NCI-H1092 (cell line): ENCODE measurements at regions not wholly inside any gene's neighbourhood (a gene's known extent, or its start where the extent isn't known, plus 50 kb on each side); places are given as distances from the start of the nearest gene placed in this dataset.
"Not testable (repeated sequence)": the region's sequence is repeated elsewhere in the genome, so short reads cannot be mapped to it uniquely, and the experiment has no call there.

Experiments
- DNase-seq: peaks from one replicate; lab custom pipeline; 2025; lab: John Stamatoyannopoulos, UW

DNA sequence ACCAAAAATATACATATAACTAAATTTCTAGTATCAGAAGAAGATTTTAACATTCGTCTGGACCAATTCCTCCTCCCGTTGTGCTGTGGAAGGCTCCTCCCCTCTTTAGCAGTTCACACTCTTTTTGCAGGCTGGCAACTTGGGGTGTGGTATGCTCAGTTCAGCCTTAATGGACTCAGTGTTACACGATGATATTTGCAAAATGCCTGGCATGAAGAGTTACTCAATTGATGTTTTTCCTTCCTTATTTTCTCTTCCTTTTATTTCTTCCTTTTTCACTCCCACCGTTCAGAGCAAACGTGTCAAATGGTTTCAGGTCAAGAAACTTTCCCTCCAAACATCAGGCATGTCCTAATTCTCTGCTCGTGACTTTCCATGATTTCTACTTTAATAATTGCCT is 248.3 kb downstream of the PHF14 start:
- DNase-seq = no peak

DNA sequence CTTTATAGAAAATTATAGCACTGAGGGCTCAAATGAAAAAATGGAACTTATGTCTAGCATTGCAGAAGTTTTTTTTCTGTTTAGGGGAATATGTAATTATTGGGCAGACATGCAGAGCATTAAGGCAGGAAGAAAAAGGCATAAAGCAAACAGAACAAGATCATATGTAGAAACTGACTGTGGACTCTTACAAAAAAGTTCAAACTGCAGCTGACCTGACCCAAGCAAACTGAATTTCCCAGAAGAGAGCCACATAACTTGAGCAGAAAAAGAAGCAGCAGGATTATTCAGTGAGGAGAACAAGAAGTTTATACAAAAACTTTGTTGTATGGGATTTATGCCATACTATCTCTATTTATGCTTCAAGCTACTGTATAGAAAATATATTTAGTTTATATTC is 250.9 kb downstream of the PHF14 start:
- no peak for DNase-seq

DNA sequence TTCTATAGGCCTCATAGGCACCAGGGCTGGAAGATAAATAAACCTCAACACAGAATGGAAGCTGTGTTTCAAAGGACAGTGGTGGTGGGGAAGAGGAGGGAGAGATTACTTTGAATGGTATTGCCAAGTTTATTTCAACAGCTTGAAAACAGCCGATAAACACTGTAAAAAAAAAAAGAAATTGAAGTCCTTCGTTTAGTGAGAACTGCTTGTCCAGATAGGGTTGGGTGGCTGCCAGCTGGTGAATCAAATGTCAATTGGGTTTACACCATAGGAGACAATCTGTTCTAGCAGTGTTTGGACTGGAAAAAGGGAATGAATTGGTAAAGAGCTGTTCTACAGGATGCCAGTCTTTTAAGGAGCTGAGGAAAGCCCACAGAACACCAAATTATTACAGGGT is 254.8 kb downstream of the PHF14 start:
- DNase-seq = peak; percentile 38

DNA sequence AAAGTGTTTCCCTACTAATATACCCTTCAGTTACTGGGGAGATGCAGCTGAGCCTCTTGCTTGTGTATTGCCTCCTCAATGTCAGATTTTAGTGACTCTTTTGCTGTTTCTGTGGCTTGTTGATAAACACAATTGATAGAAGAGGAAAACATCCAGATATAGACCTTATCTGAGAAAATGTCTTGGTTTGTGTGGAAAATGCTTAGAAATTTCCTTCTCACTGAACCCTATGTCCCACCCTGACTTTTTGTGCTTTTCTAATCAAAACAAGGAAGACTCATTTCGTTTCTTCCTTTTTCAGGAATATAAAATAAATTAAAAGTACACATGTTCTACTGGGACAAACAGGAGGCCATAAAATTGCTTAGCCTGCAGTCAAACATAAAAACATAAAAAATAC is 257.5 kb downstream of the PHF14 start:
- DNase-seq = no peak

DNA sequence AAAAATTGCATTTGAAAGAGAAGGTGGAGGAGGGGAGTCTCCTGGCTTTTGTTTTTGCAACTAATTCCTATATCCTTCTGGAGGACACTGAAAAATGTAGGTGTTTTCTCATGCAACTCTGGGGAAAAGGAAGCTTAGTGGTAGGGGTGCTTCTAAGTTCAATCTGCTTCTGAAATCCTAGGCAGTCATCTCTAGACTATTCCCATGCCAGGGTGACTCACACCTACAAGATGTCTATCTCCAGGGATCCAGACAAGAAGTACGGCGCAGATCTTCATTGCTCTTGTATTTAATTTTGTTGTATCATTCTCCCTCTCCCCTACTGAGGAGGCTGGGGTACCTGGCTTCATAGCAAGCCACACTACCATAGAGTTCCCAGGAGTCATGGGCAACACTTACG is 258.8 kb downstream of the PHF14 start:
- no peak for DNase-seq

DNA sequence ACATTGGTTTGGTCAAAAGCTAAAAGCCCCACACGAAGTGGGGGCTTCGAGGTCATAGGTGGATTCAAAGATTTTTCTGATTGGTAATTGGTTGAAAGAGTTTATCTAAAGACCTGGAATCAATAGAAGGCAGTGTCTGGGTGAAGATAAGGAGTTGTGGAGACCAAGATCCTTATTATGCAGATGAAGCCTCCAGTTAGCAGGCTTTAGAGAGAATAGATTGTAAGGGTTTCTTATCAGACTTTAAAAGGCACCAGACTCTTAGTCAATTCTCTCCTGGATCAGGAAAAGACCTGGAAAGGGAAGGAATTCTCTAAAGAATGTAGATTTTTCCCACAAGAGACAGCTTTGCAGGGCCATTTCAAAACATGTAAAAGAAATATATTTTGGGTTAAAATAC is 260.2 kb downstream of the PHF14 start:
- no peak for DNase-seq

DNA sequence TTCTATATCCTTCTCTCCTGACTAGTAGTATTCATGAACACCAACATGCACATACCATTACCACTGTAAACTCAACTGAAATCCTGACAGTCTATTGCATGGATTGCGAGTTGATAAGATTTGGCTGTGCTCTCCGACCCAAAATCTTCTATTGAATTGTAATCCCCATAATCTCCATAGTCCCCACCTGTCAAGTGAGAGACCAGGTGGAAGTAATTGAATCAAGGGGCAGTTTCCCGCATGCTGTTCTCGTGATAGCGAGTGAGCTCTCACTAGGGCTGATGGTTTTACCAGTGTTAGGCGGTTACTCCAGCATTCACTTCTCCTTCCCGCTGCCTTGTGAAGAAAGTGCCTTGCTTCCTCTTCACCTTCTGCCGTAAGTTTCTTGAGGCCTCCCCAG is 261.8 kb downstream of the PHF14 start:
- DNase-seq = no peak

DNA sequence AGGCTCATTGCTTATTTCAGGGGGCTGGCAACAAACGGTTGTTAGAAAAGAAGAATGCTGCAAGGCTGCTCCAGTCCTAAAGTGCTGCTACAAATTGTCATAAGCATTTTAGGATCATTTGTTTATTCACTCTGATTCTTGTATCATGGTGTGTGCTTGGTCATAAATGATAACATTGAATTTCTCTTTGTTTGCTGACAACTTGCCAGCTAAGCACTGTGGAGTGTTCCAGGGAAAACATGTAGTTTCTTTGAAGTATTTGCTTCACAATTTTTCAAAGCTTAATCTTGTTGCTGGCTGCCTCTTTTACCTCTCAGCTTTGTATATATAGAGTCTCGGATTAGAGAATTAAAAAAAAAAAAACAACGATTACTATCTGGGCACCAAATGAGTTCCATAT is 263.0 kb downstream of the PHF14 start:
- DNase-seq = no peak

DNA sequence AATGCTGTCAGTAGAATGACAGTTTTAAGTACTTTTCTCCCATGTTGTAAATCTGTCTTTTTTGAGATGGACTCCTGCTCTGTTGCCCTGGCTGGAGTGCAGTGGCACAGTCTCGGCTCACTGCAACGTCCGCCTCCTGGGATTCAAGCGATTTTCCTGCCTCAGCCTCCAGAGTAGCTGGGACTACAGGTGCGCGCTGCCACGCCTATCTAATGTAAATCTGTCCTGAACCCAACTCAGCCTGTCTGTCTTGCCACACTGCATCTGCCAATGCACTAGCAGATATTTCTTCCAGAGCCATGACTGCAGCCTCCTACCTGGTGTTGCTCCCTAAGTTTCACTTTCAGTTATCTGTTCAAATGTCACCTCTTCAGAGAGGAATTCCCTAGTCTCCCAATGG is 264.1 kb downstream of the PHF14 start:
- DNase-seq = no peak

DNA sequence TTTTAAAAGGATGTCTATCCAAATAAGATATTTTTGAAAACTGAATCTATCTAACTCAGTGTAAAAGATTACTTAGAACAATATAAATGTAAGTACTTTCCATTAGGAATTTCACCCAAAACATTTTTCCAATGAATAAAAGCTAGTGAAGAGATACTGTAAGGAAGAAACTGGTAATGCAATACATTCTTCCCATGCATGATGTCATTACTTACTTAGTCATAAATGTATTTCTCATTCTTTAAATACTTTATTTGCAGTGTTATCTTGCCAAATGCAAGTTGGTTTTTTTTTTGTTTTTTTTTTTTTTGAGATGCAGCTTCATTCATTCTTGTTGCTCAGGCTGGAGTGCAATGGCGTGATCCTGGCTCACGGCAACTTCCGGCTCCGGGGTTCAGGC is 265.6 kb downstream of the PHF14 start:
- DNase-seq = no peak

DNA sequence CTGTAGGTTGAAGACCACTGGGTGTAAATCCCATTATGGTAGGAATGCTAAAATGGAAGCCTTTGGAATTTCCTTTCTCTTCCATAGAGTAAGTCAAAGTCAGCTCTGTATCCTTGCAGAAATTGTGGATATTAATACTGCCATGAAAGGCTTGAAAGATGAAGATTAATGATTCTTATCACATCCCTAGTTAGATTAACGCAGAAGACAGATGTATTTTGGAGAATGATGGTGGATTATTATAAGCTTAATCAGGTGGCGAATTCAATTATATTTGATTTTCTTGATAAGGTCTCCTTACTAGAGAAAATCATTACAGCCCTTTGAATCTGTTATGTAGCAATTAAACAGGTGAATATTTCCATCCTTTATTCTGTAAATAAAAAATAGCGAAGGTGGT is 270.1 kb downstream of the PHF14 start:
- no peak for DNase-seq

DNA sequence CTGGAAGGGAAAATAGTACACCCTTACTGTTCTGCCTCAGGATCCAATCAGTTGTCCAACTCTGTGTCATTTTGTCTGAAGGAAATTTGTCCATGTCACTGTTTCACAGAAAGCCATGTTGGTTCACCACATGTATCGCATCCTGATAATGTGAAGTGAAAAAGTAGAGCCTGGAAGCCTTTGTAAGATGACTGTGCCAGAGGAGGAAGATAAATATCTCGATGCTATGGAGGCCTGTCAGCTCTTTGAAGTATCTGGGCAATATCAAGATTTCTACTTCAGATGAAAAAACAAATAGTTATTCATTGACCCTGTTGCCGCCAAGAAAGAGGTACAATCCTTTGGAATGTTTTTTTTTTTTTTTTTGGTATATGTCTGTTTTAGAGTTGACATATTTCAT is 270.5 kb downstream of the PHF14 start:
- no peak for DNase-seq

DNA sequence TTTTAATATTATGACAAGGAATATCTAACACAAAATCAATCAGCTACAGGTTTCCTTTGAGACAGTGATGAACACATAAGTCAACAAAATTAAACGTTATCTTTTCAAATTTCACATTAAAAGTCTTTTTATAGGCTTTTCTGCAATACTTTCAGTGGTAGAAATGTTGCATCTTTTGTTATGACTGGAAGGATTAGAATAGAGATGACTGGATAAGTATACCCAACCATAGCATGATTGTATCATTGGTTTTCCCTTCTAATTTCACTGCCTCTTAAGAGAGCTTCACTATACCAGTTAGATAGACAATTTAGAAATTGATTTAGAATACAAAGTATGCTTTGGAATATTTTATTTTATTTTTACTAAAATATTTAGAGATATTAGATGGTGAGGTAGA is 273.9 kb downstream of the PHF14 start:
- no peak for DNase-seq

DNA sequence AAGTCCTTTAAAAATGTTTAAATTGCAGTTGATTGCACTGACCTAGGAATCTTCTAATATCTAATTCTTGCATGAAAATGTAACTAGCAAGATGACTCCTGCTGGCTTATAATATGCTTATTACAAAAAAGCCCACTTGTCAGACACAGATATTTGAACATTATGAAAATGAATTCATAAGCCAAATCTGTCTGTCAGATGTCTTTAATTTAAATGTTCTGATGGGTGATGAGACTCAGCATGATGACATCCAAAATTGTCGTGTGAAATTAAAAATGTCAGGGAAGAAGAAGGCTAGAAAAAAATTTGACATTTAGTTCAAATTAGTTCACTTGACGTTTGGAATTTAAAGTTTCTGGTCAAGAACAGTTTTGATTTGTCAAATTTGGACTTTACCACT is 277.8 kb downstream of the PHF14 start:
- no peak for DNase-seq

DNA sequence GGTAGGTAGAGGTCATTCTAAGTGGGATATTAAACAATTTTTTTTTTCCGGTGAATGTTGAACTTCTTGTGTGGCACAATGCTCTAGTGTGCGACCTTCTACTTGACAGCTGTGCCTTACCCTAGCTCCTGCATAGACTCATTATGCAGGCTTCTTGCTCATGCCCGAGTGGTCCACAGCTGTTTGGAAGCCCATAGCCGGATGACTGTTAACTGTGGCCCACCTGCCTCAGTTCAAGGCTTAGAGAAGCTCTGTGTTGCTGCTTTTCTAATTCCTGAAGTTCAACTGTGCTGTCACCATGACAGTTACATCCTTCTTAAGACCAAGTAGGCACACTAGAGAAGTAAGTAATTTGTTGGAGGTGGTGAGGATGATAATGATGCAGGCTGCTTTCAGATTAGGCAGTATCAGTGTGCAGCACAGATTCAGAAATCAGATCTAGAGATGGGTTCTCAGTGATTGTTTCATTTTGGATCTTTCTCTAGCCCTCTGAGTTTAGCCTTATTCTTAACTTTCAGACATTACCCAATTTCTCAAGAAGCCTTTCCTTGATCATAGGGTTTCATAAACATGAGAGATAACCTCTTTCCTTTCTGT is 278.4 kb downstream of the PHF14 start:
- DNase-seq = no peak

DNA sequence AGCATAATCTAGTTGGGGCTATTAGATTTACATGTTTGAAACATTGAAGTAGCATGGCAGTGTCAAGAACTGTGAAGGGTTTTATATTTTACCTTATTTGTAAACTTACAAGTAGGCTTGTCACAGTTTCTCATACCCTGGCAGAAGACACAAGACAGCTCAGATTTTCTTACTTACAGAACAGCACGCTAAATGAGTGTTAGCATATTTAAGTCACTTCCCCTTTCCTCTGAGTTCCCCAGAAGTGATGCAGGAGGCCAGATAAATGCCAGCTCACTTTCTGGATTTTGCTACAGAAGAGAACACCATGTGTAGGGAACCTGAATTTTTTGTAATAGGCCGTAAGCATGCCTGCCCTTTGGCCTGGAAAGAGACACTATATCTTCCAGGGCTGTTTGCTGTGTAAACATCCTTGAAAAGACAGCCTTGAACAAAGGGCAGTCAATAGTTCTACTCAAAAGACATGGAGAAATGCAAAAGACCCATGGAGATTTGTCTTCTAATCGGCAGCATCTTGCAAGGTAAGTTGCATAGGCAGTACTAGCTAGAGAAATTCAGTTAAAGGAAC is 279.1 kb downstream of the PHF14 start:
- DNase-seq = no peak

DNA sequence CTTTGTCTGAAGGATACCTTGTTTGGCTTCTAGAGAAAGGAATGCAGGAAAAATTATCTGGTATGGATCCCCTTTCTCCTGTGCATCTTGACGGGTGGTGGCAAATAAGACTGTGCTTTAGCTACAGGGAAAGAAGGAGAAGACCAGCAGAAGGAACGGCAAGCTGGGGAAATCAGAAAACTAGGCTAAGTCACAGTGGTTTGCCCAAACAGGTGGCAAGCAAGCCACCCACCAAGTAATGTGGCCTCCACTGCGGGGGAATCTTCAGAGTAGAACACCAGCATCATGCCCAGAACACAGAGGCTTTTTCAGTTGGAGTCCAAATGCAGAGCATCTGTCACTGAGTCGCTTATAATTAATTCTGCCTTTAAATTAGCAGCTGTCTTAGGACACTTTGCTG is 282.8 kb downstream of the PHF14 start:
- no peak for DNase-seq

DNA sequence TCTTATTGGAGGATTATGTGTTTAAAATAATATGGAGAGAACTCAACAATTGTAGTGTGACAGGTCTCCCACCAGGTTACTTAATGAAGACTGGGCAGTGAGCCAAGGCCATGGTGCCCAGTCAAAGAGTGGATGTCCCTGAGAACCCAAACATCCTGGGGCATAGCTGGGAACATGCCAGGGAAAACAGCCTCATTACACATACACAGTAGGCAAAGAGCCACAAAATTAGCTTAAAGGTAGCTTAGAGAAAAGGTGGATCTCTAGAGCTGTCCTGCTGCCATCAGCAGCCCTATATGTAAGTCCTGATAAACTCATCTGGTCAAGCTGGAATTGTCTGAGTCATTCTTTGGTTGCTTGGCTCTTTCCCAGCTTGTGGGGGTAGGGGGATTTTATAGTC is 287.8 kb downstream of the PHF14 start:
- DNase-seq = peak; percentile 97

DNA sequence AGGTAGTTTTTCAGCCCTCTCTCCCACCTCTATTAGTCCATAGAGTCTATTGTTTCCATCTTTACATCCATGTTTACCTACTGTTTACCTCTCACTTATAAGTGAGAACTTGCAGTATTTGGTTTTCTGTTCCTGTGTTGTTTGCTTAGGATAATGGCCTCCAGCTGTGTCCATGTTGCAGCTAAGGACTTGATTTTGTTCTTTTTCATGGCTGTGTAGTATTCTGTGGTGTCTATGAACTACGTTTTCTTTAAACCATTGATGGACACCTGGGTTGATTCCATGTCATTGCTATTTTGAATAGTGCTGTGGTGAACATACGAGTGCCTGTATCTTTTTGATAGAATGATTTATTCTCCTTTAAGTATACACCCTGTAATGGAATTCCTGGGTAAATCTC is 292.4 kb downstream of the PHF14 start:
- DNase-seq = no peak

DNA sequence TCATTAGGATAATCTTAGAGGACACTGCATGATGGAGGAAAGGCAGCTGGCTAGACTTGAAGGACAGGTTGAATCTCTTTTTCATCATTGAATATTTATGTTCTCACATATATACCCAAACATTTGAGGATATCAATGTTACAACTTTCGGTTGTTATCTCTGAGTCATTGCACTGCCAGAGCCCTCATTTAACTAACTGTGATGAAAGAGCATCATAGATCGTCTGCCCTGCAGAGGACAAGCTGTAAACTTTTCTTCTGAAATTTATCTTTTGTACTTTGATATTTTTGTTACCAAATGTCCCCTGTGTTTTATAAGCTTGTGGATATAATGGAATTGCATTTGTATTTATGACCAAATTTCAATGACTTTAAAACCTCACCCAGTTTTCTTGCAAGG is 298.7 kb downstream of the PHF14 start:
- DNase-seq = no peak

DNA sequence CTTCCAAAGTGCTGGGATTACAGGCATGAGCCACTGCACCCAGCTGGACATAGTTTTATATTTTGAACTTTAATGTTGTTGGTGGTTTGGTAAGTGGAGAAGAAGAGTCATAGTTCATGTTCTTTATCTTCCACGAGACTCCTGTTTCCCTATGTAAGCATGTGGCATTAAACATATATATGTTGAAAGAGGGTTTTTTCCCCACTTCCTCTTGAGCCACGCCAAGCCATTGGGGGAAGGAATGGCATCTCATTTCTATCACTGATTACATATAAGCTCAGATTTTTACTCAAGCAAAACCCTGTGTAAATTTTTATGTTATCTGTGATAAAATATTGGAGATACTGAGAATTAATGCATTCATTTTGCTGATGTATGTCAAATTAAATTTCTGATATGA is 300.4 kb downstream of the PHF14 start:
- no peak for DNase-seq

DNA sequence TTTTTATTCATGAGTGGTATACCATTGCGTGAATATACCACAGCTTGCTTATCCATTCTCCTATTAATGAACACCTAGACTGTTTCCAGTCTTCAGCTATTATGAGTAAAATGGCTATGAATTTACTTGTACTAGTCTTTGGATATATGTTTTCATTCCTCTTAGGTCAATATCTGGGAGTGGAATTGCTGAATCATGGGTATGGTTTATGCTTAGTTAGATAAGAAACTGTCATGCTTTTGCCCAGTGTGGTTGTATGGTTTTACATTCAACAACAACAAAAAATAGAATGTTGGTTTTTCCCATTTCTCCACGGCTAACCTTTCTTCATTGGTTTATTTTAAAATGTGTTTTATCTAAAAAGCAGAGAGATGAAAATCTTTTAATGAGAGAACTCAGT is 308.3 kb downstream of the PHF14 start:
- DNase-seq = no peak

DNA sequence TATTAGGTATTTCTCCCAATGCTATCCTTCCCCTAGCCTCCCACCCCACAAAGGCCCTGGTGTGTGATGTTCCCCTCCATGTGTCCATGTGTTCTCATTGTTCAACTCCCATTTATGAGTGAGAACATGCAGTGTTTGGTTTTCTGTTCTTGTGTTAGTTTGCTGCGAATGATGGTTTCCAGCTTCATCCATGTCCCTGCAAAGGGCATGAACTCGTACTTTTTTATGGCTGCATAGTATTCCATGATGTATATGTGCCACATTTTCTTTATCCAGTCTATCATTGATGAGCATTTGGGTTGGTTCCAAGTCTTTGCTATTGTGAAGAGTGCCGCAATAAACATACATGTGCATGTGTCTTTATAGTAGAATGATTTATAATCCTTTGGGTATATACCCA is 309.9 kb downstream of the PHF14 start:
- not testable (repeated sequence) for DNase-seq

DNA sequence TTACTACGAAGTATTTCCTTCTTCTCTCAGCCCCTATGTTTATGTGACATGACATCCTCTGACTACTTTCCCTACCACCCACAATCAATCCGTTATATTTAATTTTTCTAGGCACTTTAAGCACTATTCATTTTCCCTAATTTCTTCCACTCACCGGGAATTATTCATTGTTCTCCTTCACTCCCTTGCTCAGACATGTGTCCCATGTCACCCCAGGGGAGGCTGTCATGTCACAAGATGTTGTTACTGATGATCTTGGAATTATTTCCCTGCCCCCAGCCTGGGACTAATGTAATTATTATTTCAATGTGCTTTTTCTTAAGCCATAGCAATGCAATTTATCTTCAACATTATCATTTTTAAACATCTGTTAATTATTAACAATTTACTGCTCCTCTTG is 317.2 kb downstream of the PHF14 start:
- DNase-seq = no peak

DNA sequence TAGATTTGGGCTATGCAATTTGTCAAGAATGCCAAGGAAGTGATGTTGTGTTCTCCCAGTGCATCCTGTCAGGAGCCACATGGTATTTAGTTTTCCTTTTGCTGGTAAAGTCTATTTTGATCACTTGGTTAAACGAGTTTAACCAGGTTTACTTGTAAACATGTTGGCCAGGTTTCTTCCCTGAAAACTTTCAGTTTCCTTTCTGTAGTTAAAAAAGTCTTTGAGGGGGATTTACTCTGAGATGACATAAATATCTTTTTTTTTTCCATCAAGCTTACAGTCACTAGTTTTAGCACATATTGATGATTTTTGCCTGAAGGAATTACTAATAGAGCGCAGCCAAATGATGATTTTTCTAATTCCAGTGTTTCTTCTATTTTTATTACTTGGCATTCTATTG is 320.5 kb downstream of the PHF14 start:
- DNase-seq = no peak
